GM18520 (cell line): ENCODE measurements at regions not wholly inside any gene's neighbourhood (a gene's known extent, or its start where the extent isn't known, plus 50 kb on each side); places are given as distances from the start of the nearest gene placed in this dataset.

Experiments used
- ATAC-seq: cut with Tn5 transposase; IDR thresholded peaks from one replicate; pipeline ENCODE4 v1.9.1; 2021; ENCODE audit not compliant: unreplicated experiment

GRCh38 chr11:97359016-97359415 is 969.2 kb downstream of the JRKL start:
- ATAC-seq: no peak

- ATAC-seq: no peak
Measured at GRCh38 chr11:97361812-97362378, 972.1 kb downstream of the JRKL start.

GRCh38 chr11:97363331-97363730 is 973.5 kb downstream of the JRKL start:
- no peak for ATAC-seq

- no peak for ATAC-seq
Measured at GRCh38 chr11:97364047-97364446, 974.2 kb downstream of the JRKL start.

- ATAC-seq: no peak
Measured at GRCh38 chr11:97367406-97368083, 977.7 kb downstream of the JRKL start.

GRCh38 chr11:97389270-97389669 is 999.5 kb downstream of the JRKL start:
- no peak for ATAC-seq

- ATAC-seq: no peak
Measured at GRCh38 chr11:97398246-97398645, 1008.4 kb downstream of the JRKL start.

- ATAC-seq: no peak
Measured at GRCh38 chr11:97409141-97409540, 1019.3 kb downstream of the JRKL start.

GRCh38 chr11:97414801-97415200 is 1025.0 kb downstream of the JRKL start:
- no peak for ATAC-seq

GRCh38 chr11:97419729-97420128 is 1029.9 kb downstream of the JRKL start:
- ATAC-seq: no peak

GRCh38 chr11:97428247-97428790 is 1038.5 kb downstream of the JRKL start:
- ATAC-seq: no peak

GRCh38 chr11:97430877-97431276 is 1041.1 kb downstream of the JRKL start:
- no peak for ATAC-seq

- ATAC-seq: no peak
Measured at GRCh38 chr11:97432926-97433325, 1043.1 kb downstream of the JRKL start.

- ATAC-seq: no peak
Measured at GRCh38 chr11:97445561-97445960, 1055.7 kb downstream of the JRKL start.

GRCh38 chr11:97451441-97451840 is 1061.6 kb downstream of the JRKL start:
- ATAC-seq: no peak

GRCh38 chr11:97454988-97455387 is 1065.2 kb downstream of the JRKL start:
- no peak for ATAC-seq

- no peak for ATAC-seq
Measured at GRCh38 chr11:97460091-97460490, 1070.3 kb downstream of the JRKL start.

GRCh38 chr11:97461044-97461880 is 1071.4 kb downstream of the JRKL start:
- no peak for ATAC-seq

GRCh38 chr11:97461934-97462333 is 1072.1 kb downstream of the JRKL start:
- ATAC-seq: no peak

GRCh38 chr11:97463891-97464290 is 1074.1 kb downstream of the JRKL start:
- ATAC-seq: no peak

- ATAC-seq: no peak
Measured at GRCh38 chr11:97471480-97471879, 1081.7 kb downstream of the JRKL start.

- ATAC-seq: no peak
Measured at GRCh38 chr11:97487387-97487786, 1097.6 kb downstream of the JRKL start.
